D721Med (cell line): ENCODE measurements at regions not wholly inside any gene's neighbourhood (a gene's known extent, or its start where the extent isn't known, plus 50 kb on each side); places are given as distances from the start of the nearest gene placed in this dataset.

Experiments used
- DNase-seq: peaks from one replicate; pipeline ENCODE4 v3.0.0; 2011; ENCODE audit warnings: low spot score; ENCODE audit not compliant: insufficient read length
- FAIRE-seq: peaks from 2 replicates; lab custom pipeline; 2011; peaks lifted over from hg19 to GRCh38; lab: Jason Lieb, UNC
- CTCF ChIP-seq: IDR thresholded peaks from 2 replicates; pipeline ENCODE4 v1.5.1; 2012; ENCODE audit warnings: mild to moderate bottlenecking, control low read depth; ENCODE audit not compliant: insufficient read depth; ENCODE audit errors: missing control alignments

- DNase-seq (no peak), FAIRE-seq (no peak)
- TF ChIP-seq CTCF, result no peak
Measured at GRCh38 chr14:71593966-71594365, 338.3 kb upstream of the RGS6 start.

GRCh38 chr14:71594821-71595220, 337.4 kb upstream of the RGS6 start:
- DNase-seq (no peak), FAIRE-seq (no peak)
- TF ChIP-seq CTCF, result no peak

GRCh38 chr14:71595441-71595840, 336.8 kb upstream of the RGS6 start:
- FAIRE-seq, result no peak
- DNase-seq, result no peak
- no peak for TF ChIP-seq CTCF

GRCh38 chr14:71597287-71597920, 334.8 kb upstream of the RGS6 start:
- FAIRE-seq (no peak), DNase-seq (no peak)
- no peak for TF ChIP-seq CTCF

- TF ChIP-seq CTCF, result no peak
- DNase-seq (no peak), FAIRE-seq (no peak)
Measured at GRCh38 chr14:71597955-71598660, 334.1 kb upstream of the RGS6 start.

GRCh38 chr14:71600309-71600708, 331.9 kb upstream of the RGS6 start:
- DNase-seq (no peak), FAIRE-seq (no peak)
- TF ChIP-seq CTCF, result no peak

GRCh38 chr14:71602524-71602923, 329.7 kb upstream of the RGS6 start:
- FAIRE-seq (no peak), DNase-seq (no peak)
- TF ChIP-seq CTCF, result no peak
